Endothelial cell of umbilical vein (primary cell): ENCODE measurements at regions not wholly inside any gene's neighbourhood (a gene's known extent, or its start where the extent isn't known, plus 50 kb on each side); places are given as distances from the start of the nearest gene placed in this dataset.

Experiments
- BruUV-seq: library from RNA; stranded (reverse); fragments of 400-500 nt; replicated peaks from 2 replicates; lab custom pipeline; 2021; lab: Mats Ljungman, UMichigan
- CTCF ChIA-PET: fragments of 300-600, 350-600 bp; sonication (Branson Sonifier 250); formaldehyde crosslinking; loops from one replicate; lab custom pipeline; 2021; ENCODE audit warnings: antibody characterized with exemption, inconsistent platforms; lab: Charles Lee
- POLR2A ChIA-PET: fragments of 300-600, 350-600 bp; sonication (Branson Sonifier 250); formaldehyde crosslinking; loops from one replicate; lab custom pipeline; 2021; ENCODE audit warnings: antibody characterized with exemption, inconsistent platforms; lab: Charles Lee
- DNase-seq: peaks from one replicate; pipeline ENCODE4 v3.0.0-alpha.2; 2011; ENCODE audit warnings: low read depth, low spot score
- FAIRE-seq: peaks from 2 replicates; lab custom pipeline; 2011; peaks lifted over from hg19 to GRCh38; lab: Jason Lieb, UNC
- H2AFZ ChIP-seq: 2 replicates; pipeline ENCODE4 v1.6.0; 2012; ENCODE audit warnings: low read depth, low read length, control low read depth, inconsistent platforms
- H3K27ac ChIP-seq: 2 replicates; pipeline ENCODE4 v1.5.1; 2011; ENCODE audit warnings: low read depth, mild to moderate bottlenecking, control low read depth, low read length, moderate library complexity; ENCODE audit not compliant: insufficient read depth
- H3K27me3 ChIP-seq, 2 experiments: 2 replicates each; pipeline versions ENCODE4 v1.6.0 to v1.6.1; 2011; ENCODE audit warnings: low read length in 2 of 2, mixed read lengths in 1 of 2; ENCODE audit not compliant: control insufficient read depth in 2 of 2, insufficient read depth in 2 of 2
- H3K36me3 ChIP-seq, 2 experiments: 2 replicates in 1 of 2; 3 replicates in 1 of 2; pipeline ENCODE4 v1.5.1; 2011; ENCODE audit warnings: low read length in 2 of 2, mild to moderate bottlenecking in 1 of 2, moderate library complexity in 1 of 2; ENCODE audit not compliant: control insufficient read depth in 2 of 2, insufficient read depth in 2 of 2; ENCODE audit errors: extremely low read depth in 1 of 2
- H3K4me1 ChIP-seq: 3 replicates; pipeline ENCODE4 v1.5.1; 2011; ENCODE audit warnings: mild to moderate bottlenecking, low read length; ENCODE audit not compliant: control insufficient read depth, insufficient read depth; ENCODE audit errors: extremely low read depth
- H3K4me2 ChIP-seq: 2 replicates; pipeline ENCODE4 v1.6.1; 2011; ENCODE audit warnings: low read length, control low read depth, mixed read lengths; ENCODE audit not compliant: insufficient read depth
- H3K4me3 ChIP-seq, 3 experiments: fragments of 200-600 bp in 1 of 3; sonication (generic), shearing (Covaris generic) in 1 of 3; replicated peaks in 1 of 3; 2 replicates each; pipeline ENCODE4 v1.5.1; 2011 to 2016; ENCODE audit warnings: control low read depth in 3 of 3, low read length in 3 of 3, mild to moderate bottlenecking in 2 of 3, inconsistent platforms in 1 of 3, low read depth in 1 of 3, moderate library complexity in 1 of 3; ENCODE audit not compliant: insufficient read depth in 1 of 3
- H3K79me2 ChIP-seq: 2 replicates; pipeline ENCODE4 v1.6.0; 2012; ENCODE audit warnings: low read length, inconsistent platforms; ENCODE audit not compliant: control insufficient read depth, insufficient read depth
- H3K9ac ChIP-seq: replicated peaks from 2 replicates; pipeline ENCODE3; 2011; ENCODE audit warnings: low read length, control low read depth; ENCODE audit not compliant: insufficient read depth; ENCODE audit errors: extremely low read depth
- H3K9me1 ChIP-seq: replicated peaks from 3 replicates; pipeline ENCODE4 v1.6.0; 2011; ENCODE audit warnings: mild to moderate bottlenecking, low read length; ENCODE audit not compliant: control insufficient read depth, insufficient read depth; ENCODE audit errors: extremely low read depth
- H3K9me3 ChIP-seq: replicated peaks from 2 replicates; pipeline ENCODE4 v1.5.1; 2012; ENCODE audit warnings: low read length, inconsistent platforms; ENCODE audit not compliant: control insufficient read depth, insufficient read depth
- H4K20me1 ChIP-seq: replicated peaks from 2 replicates; pipeline ENCODE3; 2011; ENCODE audit warnings: mild to moderate bottlenecking, low read length; ENCODE audit not compliant: control insufficient read depth, insufficient read depth; ENCODE audit errors: extremely low read depth
- FOS ChIP-seq: IDR thresholded peaks from 2 replicates; pipeline ENCODE4 v1.6.1; 2011; ENCODE audit warnings: mild to moderate bottlenecking, low read length, moderate library complexity, borderline replicate concordance; ENCODE audit not compliant: insufficient read depth
- JUN ChIP-seq: IDR thresholded peaks from 2 replicates; pipeline ENCODE4 v1.6.1; 2011; ENCODE audit warnings: borderline replicate concordance, low read depth; ENCODE audit not compliant: insufficient read length, insufficient read depth
- MAX ChIP-seq: IDR thresholded peaks from 2 replicates; pipeline ENCODE4 v1.6.1; 2011; ENCODE audit not compliant: insufficient read depth, insufficient read length
- dilution Hi-C: fragments of 300-500 bp; cut with MboI; formaldehyde crosslinking; loops from one replicate; pipeline ENCODE4 v1.15.0; 2019; ENCODE audit warnings: low sequenced_read_pairs; ENCODE audit not compliant: extremely low pct_ligation_motif_present
- intact Hi-C: fragments of 100-400 bp; cut with micrococcal nuclease; formaldehyde crosslinking; loops from one replicate; pipeline ENCODE4 v1.10.0; 2022
- TF ChIP-seq, protein P1 (sequence below), 2 donors: IDR thresholded peaks; 1 replicate in 1 of 2; 2 replicates in 1 of 2; pipeline ENCODE4 v1.5.1; 2011; ENCODE audit warnings: low read length in 2 of 2, mild to moderate bottlenecking in 2 of 2, moderate library complexity in 2 of 2, control low read depth in 1 of 2, inconsistent platforms in 1 of 2, low read depth in 1 of 2; ENCODE audit not compliant: insufficient read depth in 1 of 2; ENCODE audit errors: extremely low read depth in 1 of 2

- DNase-seq, result no peak
- Histone ChIP-seq H2AFZ (no peak overlapping the region), H3K27ac (no peak overlapping the region), H3K9ac (no peak overlapping the region), H3K9me3 (no peaks in the 10 kb centered on the region), H3K27me3 (peaks cover 56 to 58% of the 10 kb centered on the region in 2 experiments), H4K20me1 (peaks cover 2% of the 10 kb centered on the region), H3K4me2 (no peak overlapping the region), H3K4me3 (no peak overlapping the region), H3K79me2 (no peaks in the 10 kb centered on the region), H3K9me1 (no peaks in the 10 kb centered on the region), H3K4me1 (no peaks in the 10 kb centered on the region), H3K36me3 (no peaks in the 10 kb centered on the region)
- no TSS peak for BruUV-seq
- dilution Hi-C loops (no loop called here), intact Hi-C loops (loop anchor here (5.0 kb wide), 1 partner anchor 314 kb away; no protein-coding TSS in a partner anchor)
- ChIA-PET CTCF (interaction anchor here (1.0 to 6.9 kb wide), 16 partner anchors 11 to 378 kb away, joined by 3 to 140 read pairs (median 10); no protein-coding TSS in a partner anchor), POLR2A (no interaction called here)
- no peak for TF ChIP-seq MAX
- TF ChIP-seq FOS, result no peak
- no peak for TF ChIP-seq JUN
- TF ChIP-seq, protein P1, sequence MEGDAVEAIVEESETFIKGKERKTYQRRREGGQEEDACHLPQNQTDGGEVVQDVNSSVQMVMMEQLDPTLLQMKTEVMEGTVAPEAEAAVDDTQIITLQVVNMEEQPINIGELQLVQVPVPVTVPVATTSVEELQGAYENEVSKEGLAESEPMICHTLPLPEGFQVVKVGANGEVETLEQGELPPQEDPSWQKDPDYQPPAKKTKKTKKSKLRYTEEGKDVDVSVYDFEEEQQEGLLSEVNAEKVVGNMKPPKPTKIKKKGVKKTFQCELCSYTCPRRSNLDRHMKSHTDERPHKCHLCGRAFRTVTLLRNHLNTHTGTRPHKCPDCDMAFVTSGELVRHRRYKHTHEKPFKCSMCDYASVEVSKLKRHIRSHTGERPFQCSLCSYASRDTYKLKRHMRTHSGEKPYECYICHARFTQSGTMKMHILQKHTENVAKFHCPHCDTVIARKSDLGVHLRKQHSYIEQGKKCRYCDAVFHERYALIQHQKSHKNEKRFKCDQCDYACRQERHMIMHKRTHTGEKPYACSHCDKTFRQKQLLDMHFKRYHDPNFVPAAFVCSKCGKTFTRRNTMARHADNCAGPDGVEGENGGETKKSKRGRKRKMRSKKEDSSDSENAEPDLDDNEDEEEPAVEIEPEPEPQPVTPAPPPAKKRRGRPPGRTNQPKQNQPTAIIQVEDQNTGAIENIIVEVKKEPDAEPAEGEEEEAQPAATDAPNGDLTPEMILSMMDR (IDR thresholded peaks at IDR 0.05; ENCODE audit: extremely low read depth in 1 of 2, insufficient read depth in 1 of 2, low read depth in 1 of 2, low read length in 2 of 2), result no peak
- no peak for FAIRE-seq
Measured at GRCh38 chr3:43856761-43857160, 166.0 kb downstream of the ABHD5 start.
